G401.6 (cell line): ENCODE measurements at regions not wholly inside any gene's neighbourhood (a gene's known extent, or its start where the extent isn't known, plus 50 kb on each side); places are given as distances from the start of the nearest gene placed in this dataset.
"Not testable (repeated sequence)": the region's sequence is repeated elsewhere in the genome, so short reads cannot be mapped to it uniquely, and the experiment has no call there.

Source experiments
- FAIRE-seq: peaks from 2 replicates; lab custom pipeline; 2012; peaks lifted over from hg19 to GRCh38; lab: Jason Lieb, UNC

GRCh38 chr13:66237411-66238062 lies 992.6 kb downstream of the PCDH9 start:
- no peak for FAIRE-seq

- FAIRE-seq, result no peak
Observed at GRCh38 chr13:66234159-66234558, 996.0 kb downstream of the PCDH9 start.

- FAIRE-seq, result not testable (repeated sequence)
Observed at GRCh38 chr13:66231958-66232357, 998.2 kb downstream of the PCDH9 start.

GRCh38 chr13:66225072-66225471 lies 1005.1 kb downstream of the PCDH9 start:
- FAIRE-seq, result no peak

GRCh38 chr13:66224663-66225062 lies 1005.5 kb downstream of the PCDH9 start:
- no peak for FAIRE-seq

- no peak for FAIRE-seq
Observed at GRCh38 chr13:66222926-66223325, 1007.2 kb downstream of the PCDH9 start.

- no peak for FAIRE-seq
Observed at GRCh38 chr13:66222127-66222526, 1008.0 kb downstream of the PCDH9 start.

- FAIRE-seq, result no peak
Observed at GRCh38 chr13:66219506-66219905, 1010.6 kb downstream of the PCDH9 start.

- FAIRE-seq, result no peak
Observed at GRCh38 chr13:66218583-66218982, 1011.6 kb downstream of the PCDH9 start.

GRCh38 chr13:66216728-66217127 lies 1013.4 kb downstream of the PCDH9 start:
- no peak for FAIRE-seq

GRCh38 chr13:66214467-66214866 lies 1015.7 kb downstream of the PCDH9 start:
- no peak for FAIRE-seq

- FAIRE-seq, result no peak
Observed at GRCh38 chr13:66212511-66212910, 1017.6 kb downstream of the PCDH9 start.

- no peak for FAIRE-seq
Observed at GRCh38 chr13:66210677-66211076, 1019.5 kb downstream of the PCDH9 start.

GRCh38 chr13:66208589-66208988 lies 1021.5 kb downstream of the PCDH9 start:
- no peak for FAIRE-seq

- no peak for FAIRE-seq
Observed at GRCh38 chr13:66207610-66208009, 1022.5 kb downstream of the PCDH9 start.

GRCh38 chr13:66205807-66206206 lies 1024.3 kb downstream of the PCDH9 start:
- FAIRE-seq, result no peak

GRCh38 chr13:66200555-66200954 lies 1029.6 kb downstream of the PCDH9 start:
- no peak for FAIRE-seq

- no peak for FAIRE-seq
Observed at GRCh38 chr13:66195238-66195637, 1034.9 kb downstream of the PCDH9 start.

- FAIRE-seq, result no peak
Observed at GRCh38 chr13:66189986-66190385, 1040.2 kb downstream of the PCDH9 start.

- no peak for FAIRE-seq
Observed at GRCh38 chr13:66180836-66181235, 1049.3 kb downstream of the PCDH9 start.

- no peak for FAIRE-seq
Observed at GRCh38 chr13:66171920-66172319, 1058.2 kb downstream of the PCDH9 start.

- FAIRE-seq, result no peak
Observed at GRCh38 chr13:66162470-66162869, 1067.7 kb downstream of the PCDH9 start.

- no peak for FAIRE-seq
Observed at GRCh38 chr13:66159511-66159910, 1070.6 kb downstream of the PCDH9 start.

GRCh38 chr13:66154976-66155375 lies 1075.2 kb downstream of the PCDH9 start:
- no peak for FAIRE-seq

GRCh38 chr13:66154354-66154753 lies 1075.8 kb downstream of the PCDH9 start:
- no peak for FAIRE-seq
